Activated CD4-positive, CD25-positive, alpha-beta regulatory T cell treated with anti-CD3 and anti-CD28 coated beads, Interleukin-2, amount 50 U/mL, for 16 hours (primary cell): ENCODE measurements at regions not wholly inside any gene's neighbourhood (a gene's known extent, or its start where the extent isn't known, plus 50 kb on each side); places are given as distances from the start of the nearest gene placed in this dataset.
"Not testable (repeated sequence)": the region's sequence is repeated elsewhere in the genome, so short reads cannot be mapped to it uniquely, and the experiment has no call there.

Experiments
- DNase-seq: peaks from one replicate; pipeline ENCODE4 v3.0.0-alpha.2; 2020; ENCODE audit warnings: low read depth, low spot score

GRCh38 chr17:68097161-68097805, 61.7 kb downstream of the KPNA2 start:
- no peak for DNase-seq

DNA sequence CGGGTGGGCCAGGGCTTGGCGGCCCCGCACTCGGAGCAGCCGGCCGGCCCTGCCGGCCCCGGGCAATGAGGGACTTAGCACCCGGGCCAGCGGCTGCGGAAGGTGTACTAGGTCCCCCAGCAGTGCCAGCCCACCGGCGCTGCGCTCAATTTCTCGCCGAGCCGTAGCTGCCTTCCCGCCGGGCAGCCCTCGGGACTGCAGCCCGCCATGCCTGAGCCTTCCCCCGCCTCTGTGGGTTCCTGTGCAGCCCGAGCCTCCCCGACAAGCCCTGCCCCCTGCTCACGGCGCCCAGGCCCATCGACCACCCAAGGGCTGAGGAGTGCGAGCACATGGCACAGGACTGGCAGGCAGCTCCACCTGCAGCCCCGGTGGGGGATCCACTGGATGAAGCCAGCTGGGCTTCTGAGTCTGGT, 63.8 kb downstream of the KPNA2 start:
- not testable (repeated sequence) for DNase-seq

DNA sequence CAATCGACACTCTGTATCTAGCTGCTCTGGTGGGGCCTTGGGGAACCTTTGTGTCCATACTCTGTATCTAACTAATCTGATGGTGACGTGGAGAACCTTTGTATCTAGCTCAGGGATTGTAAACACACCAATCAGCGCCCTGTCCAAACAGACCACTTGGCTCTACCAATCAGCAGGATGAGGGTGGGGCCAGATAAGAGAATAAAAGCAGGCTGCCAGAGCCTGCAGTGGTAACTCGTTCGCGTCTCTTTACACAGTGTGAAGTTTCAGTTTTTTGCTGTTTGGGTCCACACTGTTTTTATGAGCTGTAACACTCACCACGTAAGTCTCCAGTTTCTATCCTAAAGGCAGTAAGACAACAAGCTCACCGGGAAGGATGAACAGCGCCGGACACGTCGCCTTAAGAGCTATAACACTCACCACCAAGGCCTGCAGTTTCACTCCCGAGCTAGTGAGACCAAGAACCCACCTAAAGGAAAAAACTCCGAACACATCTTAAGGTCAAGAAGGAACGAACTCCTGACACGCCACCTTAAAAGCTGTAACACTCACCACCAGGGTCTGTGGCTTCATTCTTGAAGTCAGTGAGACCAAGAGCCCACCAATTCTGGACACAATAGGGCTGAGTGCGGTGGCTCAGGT, 64.6 kb downstream of the KPNA2 start:
- DNase-seq, result no peak

GRCh38 chr17:68101075-68101986, 65.8 kb downstream of the KPNA2 start:
- DNase-seq, result peak; percentile 44

DNA sequence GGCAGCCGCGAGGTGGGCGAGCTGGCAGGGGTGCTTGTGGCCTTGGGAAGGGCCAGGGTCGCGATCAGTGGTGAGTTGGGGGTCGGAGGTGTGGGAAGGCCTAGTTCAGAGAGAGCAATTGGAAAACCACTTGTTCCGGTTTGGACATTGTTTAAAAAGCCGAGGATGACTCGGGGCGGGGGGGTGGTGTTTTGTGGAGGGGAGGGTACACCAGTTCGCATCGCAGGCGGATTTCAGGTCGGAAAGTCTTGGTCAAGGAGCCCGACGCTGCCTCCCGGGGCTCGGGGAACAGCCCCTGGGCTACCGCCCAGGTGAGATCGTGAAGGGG, 66.4 kb downstream of the KPNA2 start:
- no peak for DNase-seq

DNA sequence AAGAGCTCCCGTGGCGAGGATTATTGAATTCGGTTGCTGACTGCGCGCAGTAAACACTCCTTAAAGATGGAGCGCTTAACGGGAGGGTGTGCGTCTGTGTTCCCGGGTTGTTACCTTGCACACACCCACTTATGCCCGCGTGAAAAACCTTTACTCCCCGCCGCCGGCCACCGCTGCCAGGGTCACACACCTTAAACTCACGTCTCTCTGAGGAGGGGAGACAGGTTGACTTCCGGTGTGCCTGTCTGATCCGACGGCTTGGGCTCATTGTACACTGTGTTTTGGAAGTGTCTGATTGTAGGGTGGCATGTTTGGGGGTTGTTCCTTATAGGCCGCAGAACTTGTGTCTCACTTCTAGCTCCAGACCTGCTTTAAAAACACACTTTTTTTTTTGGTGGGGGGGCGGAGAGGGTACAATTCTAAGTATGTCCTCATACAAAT, 66.8 kb downstream of the KPNA2 start:
- DNase-seq, result no peak

- no peak for DNase-seq
Measured at GRCh38 chr17:68103148-68103547, 67.6 kb downstream of the KPNA2 start.

- DNase-seq, result no peak
Measured at GRCh38 chr17:68106085-68106484, 70.5 kb downstream of the KPNA2 start.

DNA sequence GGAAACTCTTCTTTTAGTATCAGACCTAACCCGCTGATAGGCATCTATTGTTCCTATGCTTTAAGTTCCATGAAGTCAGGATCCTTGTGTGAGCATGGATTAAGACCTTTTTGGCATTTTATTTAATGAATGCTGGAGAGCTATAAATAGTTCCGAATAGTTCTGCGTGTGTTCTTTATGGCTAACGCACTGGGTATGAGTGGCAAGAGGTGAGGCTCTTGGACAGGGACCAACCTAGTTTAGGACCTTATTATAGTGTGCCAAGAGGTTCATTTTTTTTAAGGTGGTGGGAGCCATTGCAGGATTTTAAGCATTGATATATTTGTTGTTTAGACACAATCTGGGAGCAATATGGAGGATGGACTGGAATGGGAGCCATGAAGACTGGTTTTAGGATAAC, 71.8 kb downstream of the KPNA2 start:
- no peak for DNase-seq

DNA sequence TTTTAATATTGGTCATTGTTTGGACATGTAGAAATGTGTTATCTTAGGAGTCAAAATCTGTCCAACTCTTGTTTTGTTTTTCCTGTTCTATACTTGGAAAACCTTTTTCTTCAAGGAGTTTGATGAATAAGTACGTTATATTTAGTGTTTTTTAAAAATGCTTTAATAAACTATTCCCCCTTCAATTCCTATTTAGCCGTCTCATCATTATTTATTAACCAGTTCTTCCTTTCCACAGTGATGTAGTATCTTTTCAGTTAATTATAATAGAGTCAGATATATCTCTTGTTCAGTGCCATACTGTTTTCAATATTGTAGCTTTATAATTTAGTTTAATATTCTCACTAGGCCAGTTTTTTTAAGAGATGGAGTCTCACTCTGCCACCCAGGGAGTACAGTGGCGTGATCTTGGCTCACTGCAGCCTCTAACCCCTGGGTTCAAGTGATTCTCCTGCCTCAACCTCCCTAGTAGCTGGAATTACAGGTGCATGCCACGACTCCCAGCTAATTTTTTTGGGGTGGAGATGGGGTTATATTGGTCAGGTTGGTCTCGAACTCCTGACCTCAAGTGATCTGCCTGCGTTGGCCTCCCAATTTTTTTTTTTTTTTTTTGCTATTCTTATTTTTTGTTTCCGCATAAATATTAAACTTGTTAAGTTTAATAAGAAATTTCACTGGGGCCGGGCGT, 72.9 kb downstream of the KPNA2 start:
- DNase-seq, result no peak

DNA sequence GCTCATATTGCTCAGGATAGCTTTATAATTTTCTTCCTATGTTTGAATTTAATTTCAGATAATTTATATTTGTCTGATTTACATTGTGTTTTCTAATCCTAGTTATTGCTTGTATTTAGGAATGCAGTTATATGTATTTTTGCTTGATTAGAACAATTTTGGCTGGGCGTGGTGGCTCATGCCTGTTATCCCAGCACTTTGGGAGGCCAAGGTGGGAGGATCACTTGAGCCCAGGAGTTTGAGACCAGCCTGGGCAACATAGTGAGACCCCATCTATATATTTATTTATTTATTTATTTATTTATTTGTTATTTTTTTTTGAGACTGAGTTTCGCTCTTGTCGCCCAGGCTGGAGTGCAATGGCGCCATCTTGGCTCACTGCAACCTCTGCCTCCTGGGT, 73.9 kb downstream of the KPNA2 start:
- not testable (repeated sequence) for DNase-seq

GRCh38 chr17:68116211-68116610, 80.7 kb downstream of the KPNA2 start:
- not testable (repeated sequence) for DNase-seq

GRCh38 chr17:68122587-68122986, 87.1 kb downstream of the KPNA2 start:
- no peak for DNase-seq

GRCh38 chr17:68125111-68125870, 89.8 kb downstream of the KPNA2 start:
- no peak for DNase-seq

DNA sequence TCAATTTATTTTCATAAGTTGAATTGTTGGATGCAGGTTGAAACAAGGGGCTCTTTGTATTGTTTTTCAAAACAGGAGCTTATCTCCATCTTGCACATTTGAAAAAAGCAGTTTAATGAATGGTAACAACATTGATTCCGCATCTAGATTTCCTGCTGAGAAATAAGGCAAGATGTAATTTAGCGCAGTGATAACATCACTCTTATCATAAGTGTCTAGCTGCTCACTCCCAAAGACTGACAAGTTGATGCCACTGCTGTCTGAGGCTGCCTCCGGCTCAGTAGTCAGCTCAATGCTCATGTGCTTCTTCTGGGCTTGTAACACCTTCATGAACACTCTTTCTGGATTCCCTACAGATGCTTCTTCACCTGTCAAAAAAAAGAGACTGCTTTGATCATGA, 92.4 kb downstream of the KPNA2 start:
- no peak for DNase-seq

DNA sequence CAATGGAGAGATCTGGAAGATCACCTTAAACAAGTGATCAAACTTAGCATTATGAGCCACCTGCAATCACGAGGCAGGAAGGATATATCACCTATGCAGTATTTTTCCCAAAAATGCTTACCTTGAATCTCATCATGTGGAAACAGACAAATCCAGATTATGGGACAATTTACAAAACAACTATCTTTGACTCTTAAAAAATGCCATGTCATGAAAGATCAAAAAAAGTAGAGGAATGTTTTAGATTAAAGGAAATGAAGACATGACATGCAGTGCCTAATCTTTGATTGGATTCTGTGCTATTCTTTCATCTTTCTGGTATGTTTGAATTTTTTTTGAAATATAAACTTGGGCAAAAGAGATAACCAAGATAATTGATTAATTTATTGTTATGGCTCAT, 95.9 kb downstream of the KPNA2 start:
- DNase-seq, result no peak

GRCh38 chr17:68133346-68134045, 98.0 kb downstream of the KPNA2 start:
- DNase-seq, result no peak

- no peak for DNase-seq
Measured at GRCh38 chr17:68134046-68134637, 98.6 kb downstream of the KPNA2 start.

DNA sequence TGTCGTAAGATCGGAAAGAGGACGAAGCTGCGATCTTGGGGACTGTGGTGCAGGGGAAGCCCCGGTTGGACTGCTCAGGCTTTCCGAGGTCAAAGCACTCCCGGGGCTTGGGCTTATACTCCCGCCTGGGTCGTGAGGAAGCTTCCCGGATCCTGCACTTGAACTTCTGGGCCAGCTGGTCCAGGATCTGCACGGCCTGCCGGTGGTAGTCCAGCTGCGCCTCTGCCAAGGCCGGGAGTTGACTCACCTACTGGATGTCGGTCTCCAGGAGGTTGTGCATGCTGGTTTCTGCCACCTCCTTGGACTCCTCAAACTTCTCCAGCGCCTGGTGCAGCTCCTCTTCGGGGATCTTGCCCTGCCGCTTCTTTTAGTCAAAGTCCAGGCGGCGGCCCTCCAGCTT, 99.2 kb downstream of the KPNA2 start:
- no peak for DNase-seq

DNA sequence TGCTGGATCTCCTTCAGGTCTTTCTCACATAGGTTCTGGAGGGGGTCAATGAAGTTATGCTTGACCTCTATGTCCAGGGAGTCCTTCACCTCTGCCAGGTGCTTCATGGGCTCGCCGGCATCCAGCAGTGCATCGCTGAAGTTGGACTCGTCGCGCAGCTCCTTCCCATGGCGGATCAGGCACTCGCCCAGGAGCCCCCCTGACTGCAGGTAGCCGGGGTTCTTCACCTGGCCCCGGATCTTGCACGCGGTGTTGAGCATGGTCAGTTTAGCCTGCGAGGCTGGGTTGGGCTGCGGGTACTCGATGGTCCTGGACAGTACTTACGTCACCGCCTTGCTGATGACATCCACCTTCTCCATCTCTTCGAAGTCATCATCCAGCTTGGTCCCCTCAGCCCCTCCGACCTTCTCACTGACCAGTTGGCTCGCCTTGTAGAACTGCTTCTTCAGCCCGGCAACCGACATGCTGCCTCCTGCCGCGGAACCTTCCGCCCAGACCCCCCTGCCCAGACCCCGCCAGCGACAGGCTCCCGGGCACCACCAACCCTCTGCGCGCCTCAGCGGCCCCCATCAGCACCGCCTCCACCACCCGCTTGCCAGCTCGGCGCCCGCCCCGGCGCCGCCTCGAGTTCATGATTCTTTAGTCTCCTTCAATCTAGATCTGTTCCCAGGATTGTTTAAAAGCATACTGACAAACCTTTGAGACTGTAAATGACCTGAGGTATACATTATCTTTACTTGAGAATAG, 99.8 kb downstream of the KPNA2 start:
- DNase-seq, result no peak
